ENCODE measurements at regions not wholly inside any gene's neighbourhood (a gene's known extent, or its start where the extent isn't known, plus 50 kb on each side); places are given as distances from the start of the nearest gene placed in this dataset.

DNA sequence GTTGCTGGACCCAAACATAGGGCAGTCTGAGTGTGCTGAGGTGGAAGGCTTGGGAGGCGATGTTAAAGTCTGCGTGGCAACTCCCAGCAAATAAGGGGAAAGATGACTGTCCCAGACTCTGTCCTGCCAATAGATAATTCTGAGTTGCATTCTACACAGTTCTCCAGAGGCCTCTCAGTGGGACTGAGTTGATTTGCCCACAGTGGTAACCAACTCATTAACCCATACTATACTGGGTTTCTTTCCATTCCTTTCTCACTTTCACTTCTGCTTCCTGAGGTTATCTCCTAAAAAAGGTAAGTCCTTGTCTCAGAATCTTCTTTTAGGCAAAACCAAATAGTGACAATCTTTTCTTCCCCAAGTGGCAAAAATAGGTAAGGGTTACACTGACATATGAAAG, 549.9 kb upstream of the DPPA4 start (continued):
- TF ChIP-seq, protein P1, sequence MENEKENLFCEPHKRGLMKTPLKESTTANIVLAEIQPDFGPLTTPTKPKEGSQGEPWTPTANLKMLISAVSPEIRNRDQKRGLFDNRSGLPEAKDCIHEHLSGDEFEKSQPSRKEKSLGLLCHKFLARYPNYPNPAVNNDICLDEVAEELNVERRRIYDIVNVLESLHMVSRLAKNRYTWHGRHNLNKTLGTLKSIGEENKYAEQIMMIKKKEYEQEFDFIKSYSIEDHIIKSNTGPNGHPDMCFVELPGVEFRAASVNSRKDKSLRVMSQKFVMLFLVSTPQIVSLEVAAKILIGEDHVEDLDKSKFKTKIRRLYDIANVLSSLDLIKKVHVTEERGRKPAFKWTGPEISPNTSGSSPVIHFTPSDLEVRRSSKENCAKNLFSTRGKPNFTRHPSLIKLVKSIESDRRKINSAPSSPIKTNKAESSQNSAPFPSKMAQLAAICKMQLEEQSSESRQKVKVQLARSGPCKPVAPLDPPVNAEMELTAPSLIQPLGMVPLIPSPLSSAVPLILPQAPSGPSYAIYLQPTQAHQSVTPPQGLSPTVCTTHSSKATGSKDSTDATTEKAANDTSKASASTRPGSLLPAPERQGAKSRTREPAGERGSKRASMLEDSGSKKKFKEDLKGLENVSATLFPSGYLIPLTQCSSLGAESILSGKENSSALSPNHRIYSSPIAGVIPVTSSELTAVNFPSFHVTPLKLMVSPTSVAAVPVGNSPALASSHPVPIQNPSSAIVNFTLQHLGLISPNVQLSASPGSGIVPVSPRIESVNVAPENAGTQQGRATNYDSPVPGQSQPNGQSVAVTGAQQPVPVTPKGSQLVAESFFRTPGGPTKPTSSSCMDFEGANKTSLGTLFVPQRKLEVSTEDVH (IDR thresholded peaks at IDR 0.05; ENCODE audit: low read depth, partially characterized antibody) = no peak
- TF ChIP-seq ZNF830 (CRISPR knock-in tag; IDR thresholded peaks at IDR 0.05) (no peak), ZNF274 (IDR thresholded peaks at IDR 0.05; ENCODE audit: borderline replicate concordance, low read depth, low read length) (no peak), KLF1 (tag; IDR thresholded peaks at IDR 0.05) (no peak), ZEB2 (IDR thresholded peaks at IDR 0.05) (no peak), RAD21 (CRISPR knock-in tag; conservative IDR thresholded peaks at IDR 0.05 in 1 of 2, IDR thresholded peaks at IDR 0.05 in 1 of 2) (no peak), ELK3 (CRISPR knock-in tag; IDR thresholded peaks at IDR 0.05) (no peak), KAT8 (IDR thresholded peaks at IDR 0.05; ENCODE audit: low read depth) (no peak), HEY1 (CRISPR knock-in tag; IDR thresholded peaks at IDR 0.05; ENCODE audit: borderline replicate concordance) (no peak), REST (IDR thresholded peaks at IDR 0.05; ENCODE audit: borderline replicate concordance) (no peak), REST (CRISPR knock-in tag; IDR thresholded peaks at IDR 0.05; ENCODE audit: low read depth) (no peak), TAF1 (IDR thresholded peaks at IDR 0.05; ENCODE audit: control insufficient read depth, extremely low read depth, insufficient read depth, low read length, severe bottlenecking) (no peak)

All from K562 (cell line).